Activated CD8-positive, alpha-beta T cell treated with anti-CD3 and anti-CD28 coated beads for 36 hours (primary cell): ENCODE measurements at regions not wholly inside any gene's neighbourhood (a gene's known extent, or its start where the extent isn't known, plus 50 kb on each side); places are given as distances from the start of the nearest gene placed in this dataset.

Experiments
- ATAC-seq: fragments of 200-7000 bp; cut with Tn5 transposase; one replicate; pipeline ENCODE4 v1.10.0; 2021; ENCODE audit warnings: mild to moderate bottlenecking, moderate library complexity
- CTCF ChIA-PET: fragments of 350-600 bp; sonication (Branson Sonifier 250); formaldehyde crosslinking; loops from one replicate; lab custom pipeline; 2021; ENCODE audit warnings: antibody characterized with exemption; lab: Charles Lee
- POLR2A ChIA-PET: fragments of 350-600 bp; sonication (Branson Sonifier 250); formaldehyde crosslinking; loops from one replicate; lab custom pipeline; 2021; ENCODE audit warnings: antibody characterized with exemption; lab: Charles Lee
- DNase-seq: peaks from one replicate; pipeline ENCODE4 v3.0.0-alpha.2; 2020
- H3K27ac Mint-ChIP-seq: one replicate; pipeline ENCODE4 v1.8.0; 2021; ENCODE audit warnings: mild to moderate bottlenecking, mixed read lengths
- H3K27me3 Mint-ChIP-seq: one replicate; pipeline ENCODE4 v1.8.0; 2021; ENCODE audit warnings: mixed read lengths
- H3K36me3 Mint-ChIP-seq: one replicate; pipeline ENCODE4 v1.8.0; 2021; ENCODE audit warnings: low read depth, mixed read lengths
- H3K4me1 Mint-ChIP-seq: one replicate; pipeline ENCODE4 v1.8.0; 2021; ENCODE audit warnings: low read depth, mixed read lengths
- H3K4me3 Mint-ChIP-seq: one replicate; pipeline ENCODE4 v1.8.0; 2021; ENCODE audit warnings: mild to moderate bottlenecking, moderate library complexity, mixed read lengths
- H3K9me3 Mint-ChIP-seq: one replicate; pipeline ENCODE4 v1.8.0; 2021; ENCODE audit warnings: mixed read lengths
- CTCF ChIP-seq: fragments of 200-600 bp; IDR thresholded peaks from one replicate; pipeline ENCODE4 v1.8.0; 2022; ENCODE audit warnings: antibody characterized with exemption, mild to moderate bottlenecking
- intact Hi-C: fragments of 100-400 bp; cut with micrococcal nuclease; formaldehyde crosslinking; loops from one replicate; pipeline ENCODE4 v1.10.0; 2022

GRCh38 chr16:85501900-85502299 is 111.2 kb upstream of the GSE1 start:
- TF ChIP-seq CTCF: no peak
- H3K27me3 Mint-ChIP-seq: no peaks in the 10 kb centered on the region
- H3K4me3 Mint-ChIP-seq: no peak overlapping the region
- ATAC-seq: no peak
- no peaks in the 10 kb centered on the region for H3K4me1 Mint-ChIP-seq
- ChIA-PET CTCF (interaction anchor here (1.6 to 2.6 kb wide), 2 partner anchors 10 to 11 kb away, joined by 4 to 10 read pairs; no protein-coding TSS in a partner anchor), POLR2A (no interaction called here)
- H3K9me3 Mint-ChIP-seq: no peaks in the 10 kb centered on the region
- intact Hi-C loops: no loop called here
- H3K27ac Mint-ChIP-seq: no peak overlapping the region
- DNase-seq: no peak
- no peaks in the 10 kb centered on the region for H3K36me3 Mint-ChIP-seq

- Mint-ChIP-seq H3K36me3 (no peaks in the 10 kb centered on the region), H3K9me3 (no peaks in the 10 kb centered on the region), H3K4me1 (no peaks in the 10 kb centered on the region), H3K27me3 (no peaks in the 10 kb centered on the region), H3K27ac (no peak overlapping the region), H3K4me3 (no peak overlapping the region)
- ChIA-PET POLR2A (no interaction called here), CTCF (interaction anchor here (1.6 to 2.6 kb wide), 2 partner anchors 10 to 11 kb away, joined by 4 to 10 read pairs; no protein-coding TSS in a partner anchor)
- no peak for TF ChIP-seq CTCF
- DNase-seq (no peak), ATAC-seq (no peak)
- intact Hi-C loops: no loop called here
These were observed 110.8 kb upstream of the GSE1 start for GRCh38 chr16:85502357-85502756.

GRCh38 chr16:85503679-85504231 is 109.4 kb upstream of the GSE1 start:
- Mint-ChIP-seq H3K4me1 (no peaks in the 10 kb centered on the region), H3K9me3 (no peaks in the 10 kb centered on the region), H3K27me3 (no peaks in the 10 kb centered on the region), H3K4me3 (no peak overlapping the region), H3K36me3 (no peaks in the 10 kb centered on the region), H3K27ac (no peak overlapping the region)
- no peak for TF ChIP-seq CTCF
- intact Hi-C loops: no loop called here
- CTCF ChIA-PET: no interaction called here
- ATAC-seq (no peak), DNase-seq (no peak)
- POLR2A ChIA-PET: no interaction called here

- TF ChIP-seq CTCF: no peak
- ATAC-seq (no peak), DNase-seq (no peak)
- H3K27me3 Mint-ChIP-seq: no peaks in the 10 kb centered on the region
- CTCF ChIA-PET: no interaction called here
- H3K4me1 Mint-ChIP-seq: no peaks in the 10 kb centered on the region
- no peaks in the 10 kb centered on the region for H3K9me3 Mint-ChIP-seq
- intact Hi-C loops: no loop called here
- H3K36me3 Mint-ChIP-seq: no peaks in the 10 kb centered on the region
- POLR2A ChIA-PET: no interaction called here
- no peak overlapping the region for H3K4me3 Mint-ChIP-seq
- no peak overlapping the region for H3K27ac Mint-ChIP-seq
These were observed 108.9 kb upstream of the GSE1 start for GRCh38 chr16:85504242-85504641.

- Mint-ChIP-seq H3K4me3 (no peak overlapping the region), H3K27me3 (no peaks in the 10 kb centered on the region), H3K9me3 (no peaks in the 10 kb centered on the region), H3K4me1 (no peaks in the 10 kb centered on the region), H3K27ac (no peak overlapping the region), H3K36me3 (no peaks in the 10 kb centered on the region)
- ATAC-seq (no peak), DNase-seq (no peak)
- CTCF ChIA-PET: interaction anchor here (0.7 to 1.0 kb wide), 2 partner anchors 41 to 110 kb away, joined by 3 read pairs; no protein-coding TSS in a partner anchor
- POLR2A ChIA-PET: no interaction called here
- intact Hi-C loops: no loop called here
- TF ChIP-seq CTCF: no peak
These were observed 107.1 kb upstream of the GSE1 start for GRCh38 chr16:85505794-85506634.
